Brain microvascular endothelial cell (primary cell): ENCODE measurements at regions not wholly inside any gene's neighbourhood (a gene's known extent, or its start where the extent isn't known, plus 50 kb on each side); places are given as distances from the start of the nearest gene placed in this dataset.

ENCODE experiments used
- DNase-seq: peaks from one replicate; pipeline ENCODE4 v3.0.0-alpha.2; 2020
- H3K27ac ChIP-seq: fragments of 250-450 bp; sonication (Bioruptor Pico); 2 replicates; pipeline ENCODE4 v1.5.1; 2020; ENCODE audit warnings: mild to moderate bottlenecking, moderate library complexity
- H3K27me3 ChIP-seq: fragments of 250-450 bp; sonication (Bioruptor Pico); replicated peaks from 2 replicates; pipeline ENCODE4 v1.5.1; 2020; ENCODE audit warnings: mild to moderate bottlenecking
- H3K36me3 ChIP-seq: fragments of 250-450 bp; sonication (Bioruptor Pico); replicated peaks from 2 replicates; pipeline ENCODE4 v1.5.1; 2020; ENCODE audit warnings: mild to moderate bottlenecking
- H3K4me3 ChIP-seq: 2 replicates; pipeline ENCODE4 v1.5.1; 2011; ENCODE audit warnings: low read depth, mild to moderate bottlenecking, control low read depth, low read length, moderate library complexity
- in situ Hi-C: cut with HindIII; loops from 2 replicates; pipeline ENCODE4 v1.10.0; 2017; ENCODE audit warnings: low sequenced_read_pairs, low pct_ligation_motif_present
- TF ChIP-seq, protein P1 (sequence below): IDR thresholded peaks from 2 replicates; pipeline ENCODE4 v1.5.1; 2011; ENCODE audit warnings: low read depth, mild to moderate bottlenecking, moderate library complexity, low read length, control low read depth, inconsistent platforms; ENCODE audit errors: missing control alignments

DNA sequence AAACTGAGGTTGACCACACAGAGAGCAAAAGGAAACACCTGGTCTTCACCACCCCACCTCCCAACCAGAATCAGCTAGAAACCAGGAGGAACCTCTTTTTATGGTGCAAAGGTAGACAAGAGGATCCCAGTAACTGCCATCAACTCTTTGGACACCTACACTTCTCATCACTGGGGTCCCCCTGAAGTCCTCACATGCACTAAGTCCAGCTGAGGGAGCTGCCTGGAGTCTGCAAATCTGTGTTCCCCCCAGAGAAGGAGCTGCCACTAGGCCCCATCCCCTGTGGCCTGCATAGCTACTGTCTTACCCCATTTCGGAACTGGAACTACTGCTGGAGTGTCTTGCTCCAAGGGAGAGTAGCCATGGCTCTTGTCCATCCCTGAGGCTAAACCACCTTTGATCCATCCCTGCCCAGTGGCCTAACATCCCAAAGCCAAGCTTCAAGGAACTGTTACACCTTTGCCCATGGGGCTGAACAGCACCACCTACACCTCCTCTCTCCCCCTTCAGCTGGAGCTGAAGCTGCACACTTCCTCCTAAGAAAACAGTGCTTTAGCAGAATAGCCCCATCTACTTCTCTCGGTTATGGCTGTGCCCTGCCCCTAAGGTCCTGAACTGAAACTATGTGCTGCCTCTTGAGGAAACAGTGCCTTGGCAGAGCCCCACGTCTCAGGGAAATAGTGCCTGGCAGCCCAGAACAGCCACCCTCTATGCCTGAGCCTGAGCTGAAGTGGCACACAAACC, 85.4 kb upstream of the CD53 start:
- Histone ChIP-seq H3K27me3 (no peaks in the 10 kb centered on the region), H3K4me3 (no peak overlapping the region), H3K27ac (no peak overlapping the region), H3K36me3 (no peaks in the 10 kb centered on the region)
- in situ Hi-C loops = no loop called here
- DNase-seq = no peak
- TF ChIP-seq, protein P1, sequence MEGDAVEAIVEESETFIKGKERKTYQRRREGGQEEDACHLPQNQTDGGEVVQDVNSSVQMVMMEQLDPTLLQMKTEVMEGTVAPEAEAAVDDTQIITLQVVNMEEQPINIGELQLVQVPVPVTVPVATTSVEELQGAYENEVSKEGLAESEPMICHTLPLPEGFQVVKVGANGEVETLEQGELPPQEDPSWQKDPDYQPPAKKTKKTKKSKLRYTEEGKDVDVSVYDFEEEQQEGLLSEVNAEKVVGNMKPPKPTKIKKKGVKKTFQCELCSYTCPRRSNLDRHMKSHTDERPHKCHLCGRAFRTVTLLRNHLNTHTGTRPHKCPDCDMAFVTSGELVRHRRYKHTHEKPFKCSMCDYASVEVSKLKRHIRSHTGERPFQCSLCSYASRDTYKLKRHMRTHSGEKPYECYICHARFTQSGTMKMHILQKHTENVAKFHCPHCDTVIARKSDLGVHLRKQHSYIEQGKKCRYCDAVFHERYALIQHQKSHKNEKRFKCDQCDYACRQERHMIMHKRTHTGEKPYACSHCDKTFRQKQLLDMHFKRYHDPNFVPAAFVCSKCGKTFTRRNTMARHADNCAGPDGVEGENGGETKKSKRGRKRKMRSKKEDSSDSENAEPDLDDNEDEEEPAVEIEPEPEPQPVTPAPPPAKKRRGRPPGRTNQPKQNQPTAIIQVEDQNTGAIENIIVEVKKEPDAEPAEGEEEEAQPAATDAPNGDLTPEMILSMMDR = no peak

DNA sequence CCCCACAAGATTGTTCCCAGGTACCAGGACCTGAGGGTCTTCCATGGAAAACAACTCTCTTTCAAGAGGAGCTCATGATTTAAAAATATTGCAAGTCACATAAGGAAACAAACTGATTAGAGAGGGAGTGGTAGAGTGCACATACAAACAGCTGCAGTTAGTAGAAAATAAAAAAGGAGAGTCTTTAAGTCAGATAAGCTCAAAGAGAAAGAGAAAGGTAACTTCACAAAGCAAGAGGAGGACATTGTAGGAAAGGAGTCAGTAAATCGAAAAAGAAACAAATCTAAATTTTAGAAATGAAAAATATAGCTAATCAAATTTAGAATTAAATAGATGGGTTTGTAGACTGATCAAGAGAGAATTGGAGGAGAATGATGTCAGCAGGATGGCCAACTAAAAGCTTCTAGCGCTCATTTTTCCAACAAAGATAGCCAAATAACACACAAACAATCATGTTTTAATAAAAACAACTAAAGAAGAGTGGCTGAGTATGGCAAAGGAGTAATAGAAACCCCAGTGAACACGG, 86.1 kb upstream of the CD53 start:
- Histone ChIP-seq H3K27ac (no peak overlapping the region), H3K4me3 (no peak overlapping the region), H3K36me3 (no peaks in the 10 kb centered on the region), H3K27me3 (no peaks in the 10 kb centered on the region)
- in situ Hi-C loops = no loop called here
- TF ChIP-seq, protein P1 = no peak
- DNase-seq = no peak

DNA sequence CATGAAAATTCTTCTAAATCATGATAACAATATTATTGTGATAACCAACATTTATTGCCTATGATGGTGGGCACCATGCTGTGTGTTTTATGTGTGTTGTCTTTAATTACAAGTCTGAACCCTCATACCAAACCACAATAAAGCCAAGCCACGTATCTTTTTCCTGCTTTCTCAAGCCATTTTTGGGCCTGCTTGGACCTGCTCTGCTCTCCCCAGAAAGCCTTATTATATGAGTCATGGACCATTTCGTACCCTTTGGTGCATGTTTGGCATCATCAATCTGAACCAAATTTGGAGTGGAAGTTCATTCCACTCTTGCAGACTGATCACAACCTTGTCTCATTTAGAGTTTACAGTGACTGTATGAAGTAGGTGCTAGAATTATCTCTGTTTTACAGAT, 87.3 kb upstream of the CD53 start:
- TF ChIP-seq, protein P1 = no peak
- no peak overlapping the region for H3K27ac ChIP-seq
- no peaks in the 10 kb centered on the region for H3K27me3 ChIP-seq
- DNase-seq = no peak
- H3K4me3 ChIP-seq = no peak overlapping the region
- in situ Hi-C loops = no loop called here
- H3K36me3 ChIP-seq = no peaks in the 10 kb centered on the region

DNA sequence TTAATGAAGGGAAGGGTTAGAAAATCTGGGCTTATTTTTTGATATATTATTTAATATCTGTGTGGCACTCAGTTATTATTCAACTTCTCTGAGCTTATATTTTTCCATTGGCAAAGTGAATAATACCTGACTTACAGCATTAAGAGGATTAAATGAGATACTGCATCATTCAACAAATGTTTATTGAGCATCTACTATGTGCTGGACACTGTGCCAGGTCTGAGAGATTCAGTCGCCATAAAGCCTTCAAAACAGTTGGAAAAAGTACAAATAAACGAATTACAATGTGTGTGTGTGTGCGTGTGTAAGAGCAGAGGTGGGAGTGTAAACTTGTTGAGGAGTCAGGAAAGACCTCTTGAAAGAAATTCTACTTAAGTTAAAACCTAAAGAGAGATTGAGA, 87.9 kb upstream of the CD53 start:
- in situ Hi-C loops = no loop called here
- Histone ChIP-seq H3K27ac (no peak overlapping the region), H3K36me3 (no peaks in the 10 kb centered on the region), H3K27me3 (no peaks in the 10 kb centered on the region), H3K4me3 (no peak overlapping the region)
- DNase-seq = no peak
- TF ChIP-seq, protein P1 = no peak

DNA sequence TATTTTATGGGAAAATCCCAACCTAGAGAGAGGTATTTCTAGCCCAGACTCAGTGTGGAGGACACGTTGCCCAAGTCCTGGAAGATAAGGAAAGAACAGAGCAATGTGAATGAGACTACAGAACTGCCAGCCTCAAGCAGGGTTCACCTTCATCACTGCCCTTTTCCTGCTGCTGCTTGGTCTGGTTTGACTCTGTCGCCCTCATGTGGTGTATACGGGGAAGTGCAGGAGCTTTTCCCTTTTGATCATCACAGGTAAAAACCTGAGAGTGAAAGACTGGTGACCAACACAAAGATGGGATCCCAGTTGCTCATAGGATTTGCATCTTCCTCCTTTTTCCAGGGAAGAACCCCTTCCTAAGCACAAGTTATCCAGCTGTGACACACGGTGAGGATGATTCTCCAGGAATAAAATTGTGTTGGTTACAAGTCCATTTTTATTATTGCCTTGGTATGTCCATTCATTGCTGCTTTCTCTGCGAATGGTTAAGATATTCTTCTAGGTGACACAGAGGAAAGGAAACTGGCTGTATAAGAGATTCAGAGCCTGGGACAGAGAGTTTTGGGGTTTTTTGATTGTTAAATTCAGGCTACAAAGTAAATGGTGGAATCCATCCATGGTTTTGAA, 89.5 kb upstream of the CD53 start:
- TF ChIP-seq, protein P1 = peak; percentile 97
- DNase-seq = peak; percentile 38
- Histone ChIP-seq H3K27me3 (no peaks in the 10 kb centered on the region), H3K4me3 (no peak overlapping the region), H3K36me3 (no peaks in the 10 kb centered on the region), H3K27ac (no peak overlapping the region)
- in situ Hi-C loops = no loop called here

DNA sequence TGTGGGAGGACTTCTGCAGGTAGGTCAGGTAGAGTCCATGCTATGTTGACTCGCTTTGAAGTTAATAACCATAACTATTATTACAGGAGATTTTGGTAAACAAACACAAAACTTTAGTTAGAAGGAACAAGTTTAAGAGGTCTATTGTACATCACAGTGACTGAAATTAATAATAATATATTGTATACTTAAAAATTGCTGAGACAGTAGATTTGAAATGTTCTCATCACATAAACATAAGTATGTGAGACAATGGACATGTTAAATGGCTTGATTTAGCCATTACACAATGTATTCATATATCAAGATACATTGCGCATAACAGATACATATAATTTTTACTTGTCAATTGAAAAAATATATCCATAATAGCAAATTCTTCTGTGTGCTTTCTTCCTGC, 91.4 kb upstream of the CD53 start:
- no peak overlapping the region for H3K4me3 ChIP-seq
- in situ Hi-C loops = no loop called here
- H3K36me3 ChIP-seq = no peaks in the 10 kb centered on the region
- H3K27ac ChIP-seq = no peak overlapping the region
- H3K27me3 ChIP-seq = no peaks in the 10 kb centered on the region
- TF ChIP-seq, protein P1 = no peak
- DNase-seq = no peak
